ENCODE measurements at regions not wholly inside any gene's neighbourhood (a gene's known extent, or its start where the extent isn't known, plus 50 kb on each side); places are given as distances from the start of the nearest gene placed in this dataset.
"Not testable (repeated sequence)": the region's sequence is repeated elsewhere in the genome, so short reads cannot be mapped to it uniquely, and the experiment has no call there.

GRCh38 chr12:85425926-85426325 lies 145.9 kb downstream of the ALX1 start:
- no peak for DNase-seq

DNA sequence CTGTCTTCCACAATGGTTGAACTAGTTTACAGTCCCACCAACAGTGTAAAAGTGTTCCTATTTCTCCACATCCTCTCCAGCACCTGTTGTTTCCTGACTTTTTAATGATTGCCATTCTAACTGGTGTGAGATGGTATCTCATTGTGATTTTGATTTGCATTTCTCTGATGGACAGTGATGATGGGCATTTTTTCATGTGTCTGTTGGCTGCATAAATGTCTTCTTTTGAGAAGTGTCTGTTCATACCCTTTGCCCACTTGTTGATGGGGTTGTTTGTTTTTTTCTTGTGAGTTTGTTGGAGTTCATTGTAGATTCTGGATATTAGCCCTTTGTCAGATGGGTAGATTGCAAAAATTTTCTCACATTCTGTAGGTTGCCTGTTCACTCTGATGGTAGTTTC lies 153.1 kb downstream of the ALX1 start:
- DNase-seq, result not testable (repeated sequence)

GRCh38 chr12:85440271-85440670 lies 160.3 kb downstream of the ALX1 start:
- no peak for DNase-seq

- DNase-seq, result no peak
Measured at GRCh38 chr12:85441025-85441424, 161.0 kb downstream of the ALX1 start.

GRCh38 chr12:85441741-85442140 lies 161.7 kb downstream of the ALX1 start:
- no peak for DNase-seq

DNA sequence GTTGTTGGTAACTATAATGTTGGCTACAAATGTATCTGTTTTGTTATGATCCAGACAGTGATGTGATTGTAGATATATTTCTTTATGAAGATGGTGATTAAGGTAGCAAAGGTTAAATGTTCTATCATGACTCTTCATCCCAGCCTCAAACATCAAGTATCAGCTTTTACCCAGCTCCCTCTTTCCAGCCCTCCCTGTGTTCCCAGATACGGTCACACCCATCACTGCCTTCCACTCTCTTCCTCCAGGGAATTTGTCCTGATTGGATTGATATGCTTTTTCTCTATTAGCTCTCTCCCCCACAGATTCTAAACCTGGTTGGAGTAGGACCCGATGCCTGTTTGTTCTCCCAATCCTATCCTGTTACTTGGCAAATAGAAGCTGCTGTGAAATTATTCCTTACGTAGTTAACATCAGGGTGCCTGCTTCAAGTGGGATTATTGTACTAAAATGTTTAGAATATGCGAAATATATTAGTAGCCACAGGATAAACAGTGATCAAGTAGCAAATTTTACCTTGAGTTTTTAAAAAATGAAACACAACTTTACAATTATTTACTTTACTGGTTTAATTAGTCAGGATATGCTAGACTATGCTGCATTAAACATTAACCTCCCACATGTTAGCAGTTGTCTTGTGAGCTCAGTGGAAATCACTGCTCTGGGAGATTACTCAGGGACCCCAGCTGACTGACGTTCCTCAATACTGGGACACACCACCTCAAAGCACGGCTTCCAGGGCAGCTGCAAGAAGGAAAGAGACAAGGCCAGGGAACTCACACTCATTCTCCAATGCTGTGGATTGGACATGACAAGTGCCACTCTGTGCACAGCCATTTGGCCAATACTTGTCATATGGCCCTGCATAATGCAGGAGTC lies 165.3 kb downstream of the ALX1 start:
- no peak for DNase-seq

- DNase-seq, result no peak
Measured at GRCh38 chr12:85448031-85448430, 168.0 kb downstream of the ALX1 start.

GRCh38 chr12:85448548-85449139 lies 168.6 kb downstream of the ALX1 start:
- DNase-seq, result peak; percentile 19

DNA sequence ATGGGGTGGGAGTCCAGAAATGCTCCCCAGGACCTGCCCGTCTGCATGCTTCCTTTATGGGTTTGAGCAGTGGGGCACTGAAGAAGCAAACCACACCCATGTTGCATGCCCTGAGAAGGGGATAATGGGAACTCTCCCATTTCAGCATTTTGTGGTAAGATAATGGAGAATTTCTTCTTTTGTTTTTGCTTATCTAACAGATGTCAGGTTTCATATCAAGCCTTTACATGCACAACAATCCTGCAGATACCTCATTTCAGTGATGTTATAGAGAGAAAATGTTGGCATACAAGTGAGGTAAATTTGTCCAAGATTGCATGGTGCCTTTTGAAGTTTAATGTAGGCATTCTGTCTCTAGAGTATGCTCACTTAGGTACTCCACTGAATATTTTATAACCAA lies 177.0 kb downstream of the ALX1 start:
- no peak for DNase-seq

GRCh38 chr12:85461127-85461526 lies 181.1 kb downstream of the ALX1 start:
- DNase-seq, result no peak

DNA sequence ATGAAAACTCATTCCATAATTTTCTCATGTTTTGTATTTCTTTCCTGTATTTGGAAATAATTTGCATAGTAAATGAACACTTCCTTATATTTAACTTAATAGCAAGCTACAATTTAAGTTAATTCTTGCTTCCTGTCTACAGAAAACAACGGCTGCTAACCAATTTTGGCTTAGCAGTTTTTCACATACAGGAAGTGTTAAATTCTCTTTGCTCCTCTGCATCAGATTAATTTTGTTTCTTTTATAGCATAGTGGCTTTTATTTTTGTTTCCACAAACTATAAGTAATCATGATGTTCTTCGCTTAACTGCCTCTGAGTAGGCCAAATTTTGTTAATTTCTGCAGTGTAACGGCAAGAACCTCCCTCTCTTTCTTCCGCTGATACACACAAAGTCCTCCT lies 182.9 kb downstream of the ALX1 start:
- no peak for DNase-seq

DNA sequence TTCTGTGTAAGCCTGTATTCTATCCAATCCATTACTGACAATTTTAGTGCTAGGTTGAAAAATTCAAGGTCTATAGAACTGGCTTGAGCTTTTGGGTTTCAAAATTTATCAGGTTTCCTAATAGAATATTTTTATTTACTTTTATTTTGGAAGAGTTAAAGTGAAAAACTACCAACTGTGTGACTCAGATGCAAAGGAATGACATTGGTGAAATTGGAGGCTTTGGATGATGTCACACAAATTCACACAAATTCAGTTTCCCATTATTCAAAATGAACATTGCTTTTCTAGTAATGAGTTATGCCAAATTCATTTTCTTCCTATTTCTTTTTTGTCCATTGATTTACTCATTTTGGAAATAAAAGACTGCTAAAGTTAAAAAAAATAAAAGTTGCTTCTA lies 186.9 kb downstream of the ALX1 start:
- no peak for DNase-seq

GRCh38 chr12:85468356-85469157 lies 188.5 kb downstream of the ALX1 start:
- DNase-seq, result peak; percentile 39

GRCh38 chr12:85469158-85470086 lies 189.4 kb downstream of the ALX1 start:
- DNase-seq, result not testable (repeated sequence)

DNA sequence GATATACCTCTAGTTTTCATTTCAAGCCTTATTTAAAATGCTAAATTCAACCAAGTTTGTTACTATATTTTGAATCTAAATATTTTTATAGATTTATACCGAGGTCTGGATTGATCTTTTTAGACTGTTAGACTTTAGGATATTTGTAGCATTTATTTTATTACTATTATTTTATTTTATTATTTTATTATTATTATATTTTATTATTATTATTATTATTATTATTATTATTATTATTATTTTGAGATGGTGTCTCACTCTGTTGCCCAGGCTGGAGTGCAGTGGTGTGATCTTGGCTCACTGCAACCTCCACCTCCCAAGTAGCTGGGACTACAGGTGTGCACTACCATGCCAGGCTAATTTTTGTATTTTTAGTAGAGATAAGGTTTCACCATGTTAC lies 195.3 kb downstream of the ALX1 start:
- not testable (repeated sequence) for DNase-seq

DNA sequence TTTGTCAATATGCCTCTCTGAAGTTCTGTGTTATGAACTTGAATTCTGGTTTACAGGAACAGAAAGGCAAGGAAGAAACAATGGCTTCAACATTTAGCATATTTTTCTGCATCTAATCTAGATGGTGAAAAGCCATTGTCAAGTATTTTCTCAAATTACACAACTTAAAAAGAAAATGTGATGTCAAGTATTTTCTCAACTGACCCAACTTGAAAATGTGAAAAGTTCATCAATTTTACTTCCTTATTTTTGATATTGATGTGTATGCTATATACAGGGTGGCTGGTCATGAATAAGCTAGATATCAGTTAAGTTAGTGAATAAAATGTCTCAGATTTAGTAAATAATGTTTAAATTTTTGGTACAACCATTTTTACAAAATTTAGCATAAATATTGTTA lies 196.7 kb downstream of the ALX1 start:
- DNase-seq, result no peak

- no peak for DNase-seq
Measured at GRCh38 chr12:85484387-85484786, 204.4 kb downstream of the ALX1 start.

DNA sequence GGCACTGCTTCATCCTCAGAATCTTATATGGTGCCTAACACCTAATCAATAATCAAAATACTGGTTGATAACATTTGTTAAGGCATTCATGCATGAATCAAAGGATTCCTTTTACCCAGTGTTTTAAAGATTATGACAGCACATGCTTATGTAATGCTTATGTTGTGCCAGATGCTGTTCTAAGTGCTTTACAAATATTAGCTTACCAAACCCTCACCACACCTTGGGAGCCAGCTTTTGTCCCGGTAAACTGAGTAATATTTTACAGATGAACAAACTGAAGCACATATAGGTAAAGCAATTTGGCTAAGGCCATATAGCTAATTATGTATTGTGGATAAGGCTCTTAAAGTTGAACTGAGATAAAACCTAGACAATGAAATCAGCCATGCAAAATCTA lies 209.2 kb downstream of the ALX1 start:
- no peak for DNase-seq

GRCh38 chr12:85504164-85504563 lies 224.1 kb downstream of the ALX1 start:
- DNase-seq, result no peak

DNA sequence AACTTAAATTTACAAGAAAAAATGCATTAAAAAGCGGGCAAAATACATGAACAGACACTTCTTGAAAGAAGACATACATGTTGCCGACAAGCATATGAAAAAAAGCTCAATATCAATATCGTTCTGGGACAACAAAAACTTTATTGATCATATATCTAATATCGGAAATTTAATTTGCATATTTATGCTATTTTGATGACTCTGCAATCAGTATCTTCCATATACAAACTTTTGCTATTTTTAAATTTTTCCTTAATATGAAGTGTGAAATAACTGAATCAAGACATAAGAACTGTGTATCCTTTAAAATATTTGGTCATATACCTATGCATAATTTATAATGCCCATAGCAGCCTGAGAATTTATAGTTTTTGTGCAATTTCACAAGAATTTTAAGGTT lies 224.6 kb downstream of the ALX1 start:
- DNase-seq, result no peak

- no peak for DNase-seq
Measured at GRCh38 chr12:85507456-85507855, 227.4 kb downstream of the ALX1 start.

- no peak for DNase-seq
Measured at GRCh38 chr12:85509081-85509856, 229.2 kb downstream of the ALX1 start.

Measured in NCI-H446 treated with DMSO at 0.1 percent for 48 hours (cell line).